ENCODE measurements at regions not wholly inside any gene's neighbourhood (a gene's known extent, or its start where the extent isn't known, plus 50 kb on each side); places are given as distances from the start of the nearest gene placed in this dataset.

DNA sequence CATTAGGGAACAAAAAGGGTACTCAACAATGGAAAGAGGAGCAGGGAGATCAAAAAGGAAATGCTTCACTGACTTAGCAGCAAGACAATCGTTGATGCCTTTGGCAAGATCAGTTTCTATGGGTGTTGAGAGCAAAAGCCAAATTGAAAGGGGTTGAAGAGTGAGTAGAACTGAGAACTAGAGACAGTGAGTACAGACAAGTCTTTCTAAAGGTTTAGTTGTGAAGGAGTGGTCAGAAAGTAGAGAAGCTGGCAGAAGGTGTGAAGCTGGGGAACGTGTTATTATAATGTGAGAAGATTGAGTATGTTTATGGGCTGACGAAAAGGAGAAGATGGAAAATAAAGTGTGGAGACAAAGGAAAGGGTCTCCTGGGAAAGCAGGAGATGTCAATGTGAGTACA, 221.2 kb upstream of the USP25 start:
- intact Hi-C loops (cut with DNase I; ENCODE audit: low total_unique reads) = no loop called here
- Histone ChIP-seq H3K36me3 (no peaks in the 10 kb centered on the region), H3K27me3 (no peaks in the 10 kb centered on the region), H3K27ac (no peak overlapping the region), H3K9me3 (no peaks in the 10 kb centered on the region), H3K4me1 (no peaks in the 10 kb centered on the region), H3K4me3 (no peak overlapping the region)
- DNase-seq (ENCODE audit: low spot score in 2 of 2) = no peak
- TF ChIP-seq CTCF (IDR thresholded peaks at IDR 0.05) = no peak

GRCh38 chr21:15514073-15514946, 215.5 kb upstream of the USP25 start:
- intact Hi-C loops (cut with DNase I; ENCODE audit: low total_unique reads) = loop anchor here (5.0 kb wide), 1 partner anchor 607 kb away; no protein-coding TSS in a partner anchor
- Histone ChIP-seq H3K9me3 (no peaks in the 10 kb centered on the region), H3K27me3 (no peaks in the 10 kb centered on the region), H3K27ac (no peak overlapping the region), H3K36me3 (no peaks in the 10 kb centered on the region), H3K4me3 (no peak overlapping the region), H3K4me1 (no peaks in the 10 kb centered on the region)
- no peak for DNase-seq (ENCODE audit: low spot score in 2 of 2)
- TF ChIP-seq POLR2AphosphoS5 (IDR thresholded peaks at IDR 0.05) (no peak), CTCF (IDR thresholded peaks at IDR 0.05) (no peak), POLR2A (IDR thresholded peaks at IDR 0.05) (no peak)

GRCh38 chr21:15515908-15516307, 213.9 kb upstream of the USP25 start:
- DNase-seq (ENCODE audit: low spot score in 2 of 2) = no peak
- intact Hi-C loops (cut with DNase I; ENCODE audit: low total_unique reads) = no loop called here

DNA sequence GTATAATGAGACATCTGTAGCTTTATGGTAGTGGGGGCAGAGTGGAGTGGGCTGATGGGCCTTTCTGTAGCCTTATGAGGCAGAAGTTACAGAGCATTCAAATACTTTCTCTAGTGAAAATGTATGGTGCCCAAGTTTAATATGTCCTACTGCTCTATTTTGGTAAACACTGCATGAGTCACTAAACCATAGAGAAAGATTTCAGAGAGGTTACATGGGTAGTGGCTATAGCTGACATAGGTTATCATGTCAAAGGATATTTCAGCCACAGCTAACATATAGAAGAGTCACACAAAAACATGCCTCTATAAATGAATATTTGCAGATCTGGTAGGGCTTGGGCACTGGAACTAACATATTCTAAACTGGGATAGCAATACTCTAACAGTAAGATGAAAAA, 212.4 kb upstream of the USP25 start:
- TF ChIP-seq CTCF (IDR thresholded peaks at IDR 0.05) (no peak), POLR2A (IDR thresholded peaks at IDR 0.05) (no peak)
- Histone ChIP-seq H3K4me3 (no peak overlapping the region), H3K9me3 (no peaks in the 10 kb centered on the region), H3K4me1 (no peaks in the 10 kb centered on the region), H3K36me3 (no peaks in the 10 kb centered on the region), H3K27me3 (no peaks in the 10 kb centered on the region), H3K27ac (no peak overlapping the region)
- DNase-seq (ENCODE audit: low spot score in 2 of 2) = no peak
- intact Hi-C loops (cut with DNase I; ENCODE audit: low total_unique reads) = no loop called here

More at GRCh38 chr21:15515908-15516307, 213.9 kb upstream of the USP25 start:
- no peaks in the 10 kb centered on the region for H3K27me3 ChIP-seq
- H3K9me3 ChIP-seq = no peaks in the 10 kb centered on the region
- H3K27ac ChIP-seq = no peak overlapping the region
- no peaks in the 10 kb centered on the region for H3K4me1 ChIP-seq
- H3K4me3 ChIP-seq = no peak overlapping the region
- H3K36me3 ChIP-seq = no peaks in the 10 kb centered on the region
- TF ChIP-seq POLR2A (IDR thresholded peaks at IDR 0.05) = no peak
- no peak for TF ChIP-seq CTCF (IDR thresholded peaks at IDR 0.05)
- TF ChIP-seq POLR2AphosphoS5 (IDR thresholded peaks at IDR 0.05) = no peak

DNA sequence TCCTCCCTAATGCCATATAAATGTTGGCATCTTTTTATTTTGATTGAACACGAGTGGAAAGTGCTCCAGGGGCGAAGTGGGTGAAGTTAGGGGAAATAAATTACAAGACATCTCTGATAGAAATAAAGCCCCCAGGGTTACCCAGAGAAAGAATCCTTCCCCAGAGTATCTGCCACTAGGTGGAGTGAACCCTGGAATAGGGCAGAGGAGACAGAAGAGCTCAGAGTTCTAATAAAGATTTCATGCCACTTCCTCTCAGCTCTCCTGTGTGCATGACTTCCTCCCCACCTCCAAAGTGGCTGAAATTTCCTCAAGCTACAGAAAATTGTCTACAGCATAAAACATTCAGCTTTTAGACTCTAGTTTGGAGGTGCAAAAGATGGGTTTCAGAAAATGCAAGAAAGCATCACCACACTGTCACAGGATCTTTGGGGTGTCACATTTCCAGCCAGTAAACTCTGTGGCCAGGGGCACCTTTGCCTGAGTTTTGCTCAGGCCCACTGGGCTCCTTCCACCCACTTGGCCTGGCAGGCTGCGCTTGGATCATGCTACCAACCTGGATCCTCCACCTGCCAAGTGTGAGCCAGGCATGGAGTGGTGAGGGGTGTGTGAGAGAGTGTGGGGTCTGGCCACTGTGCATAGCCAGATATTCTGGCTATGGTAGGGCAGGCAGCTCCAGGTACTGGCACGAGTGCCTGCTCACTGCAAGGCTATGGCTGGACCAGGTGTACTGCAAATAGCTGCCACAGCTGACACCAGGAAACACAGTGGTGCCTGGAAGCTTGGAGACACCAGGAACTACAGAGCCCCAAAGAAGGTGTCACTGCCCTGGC, 208.8 kb upstream of the USP25 start:
- no peak for TF ChIP-seq CTCF (IDR thresholded peaks at IDR 0.05)
- TF ChIP-seq POLR2A (IDR thresholded peaks at IDR 0.05) = no peak
- no peak for TF ChIP-seq POLR2AphosphoS5 (IDR thresholded peaks at IDR 0.05)
- no peak overlapping the region for H3K27ac ChIP-seq
- intact Hi-C loops (cut with DNase I; ENCODE audit: low total_unique reads) = no loop called here
- H3K27me3 ChIP-seq = no peaks in the 10 kb centered on the region
- no peak for DNase-seq (ENCODE audit: low spot score in 2 of 2)
- no peak overlapping the region for H3K4me3 ChIP-seq
- no peaks in the 10 kb centered on the region for H3K36me3 ChIP-seq
- H3K4me1 ChIP-seq = no peaks in the 10 kb centered on the region
- H3K9me3 ChIP-seq = no peaks in the 10 kb centered on the region

All from breast epithelium (tissue), 4 donors.